MG63 (cell line): ENCODE measurements at regions not wholly inside any gene's neighbourhood (a gene's known extent, or its start where the extent isn't known, plus 50 kb on each side); places are given as distances from the start of the nearest gene placed in this dataset.
"Not testable (repeated sequence)": the region's sequence is repeated elsewhere in the genome, so short reads cannot be mapped to it uniquely, and the experiment has no call there.

Source experiments
- DNase-seq: peaks from one replicate; pipeline ENCODE4 v3.0.0-alpha.2; 2020
- H3K27me3 ChIP-seq: fragments of 250-450 bp; sonication (Bioruptor Pico); 2 replicates; pipeline ENCODE4 v1.5.1; 2020; ENCODE audit warnings: mild to moderate bottlenecking, moderate library complexity
- H3K36me3 ChIP-seq: fragments of 250-450 bp; sonication (Bioruptor Pico); 2 replicates; pipeline ENCODE4 v1.5.1; 2020; ENCODE audit warnings: mild to moderate bottlenecking, moderate library complexity
- H3K4me3 ChIP-seq: fragments of 250-450 bp; sonication (Bioruptor Pico); 2 replicates; pipeline ENCODE4 v1.5.1; 2020; ENCODE audit warnings: mild to moderate bottlenecking, moderate library complexity
- H3K9me3 ChIP-seq: fragments of 250-450 bp; sonication (Bioruptor Pico); 2 replicates; pipeline ENCODE4 v1.5.1; 2020; ENCODE audit warnings: mild to moderate bottlenecking, moderate library complexity

DNA sequence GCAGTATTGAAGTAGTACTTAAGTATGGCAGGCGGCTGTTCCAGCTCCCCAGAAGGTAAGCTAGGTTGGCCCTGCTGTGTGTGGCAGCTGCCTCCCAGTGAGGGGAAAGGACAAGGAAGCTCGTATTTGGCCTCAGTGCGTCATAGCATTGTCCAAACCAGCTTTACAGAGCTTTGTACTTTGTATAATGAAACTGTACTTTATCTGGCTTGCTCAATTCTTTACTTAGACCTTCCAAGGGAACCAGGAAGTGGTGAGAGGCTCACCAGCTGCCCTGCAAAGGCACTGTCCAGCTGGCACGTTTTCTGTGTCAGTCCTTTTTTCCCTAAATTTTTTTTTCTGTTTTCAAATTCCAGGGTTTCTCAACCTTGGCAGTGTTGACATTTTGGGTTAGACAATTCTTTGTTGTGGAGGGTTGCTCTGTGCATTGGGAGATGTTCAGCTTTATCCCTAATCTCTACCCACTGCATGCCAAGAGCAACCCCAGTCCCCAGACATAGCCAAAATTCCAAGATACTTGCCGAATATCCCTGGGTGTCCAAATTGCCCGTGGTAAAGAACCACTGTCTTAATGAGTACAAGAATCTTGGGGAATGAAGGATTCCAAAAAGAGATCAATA lies 474.5 kb downstream of the LRRC70 start:
- H3K27me3 ChIP-seq, result no peaks in the 10 kb centered on the region
- no peaks in the 10 kb centered on the region for H3K36me3 ChIP-seq
- H3K4me3 ChIP-seq, result no peak overlapping the region
- H3K9me3 ChIP-seq, result no peaks in the 10 kb centered on the region
- peak; percentile 61 for DNase-seq

- DNase-seq, result no peak
- Histone ChIP-seq H3K9me3 (no peaks in the 10 kb centered on the region), H3K27me3 (no peaks in the 10 kb centered on the region), H3K36me3 (no peaks in the 10 kb centered on the region), H3K4me3 (no peak overlapping the region)
Observed at GRCh38 chr5:63050916-63051315, 472.3 kb downstream of the LRRC70 start.

DNA sequence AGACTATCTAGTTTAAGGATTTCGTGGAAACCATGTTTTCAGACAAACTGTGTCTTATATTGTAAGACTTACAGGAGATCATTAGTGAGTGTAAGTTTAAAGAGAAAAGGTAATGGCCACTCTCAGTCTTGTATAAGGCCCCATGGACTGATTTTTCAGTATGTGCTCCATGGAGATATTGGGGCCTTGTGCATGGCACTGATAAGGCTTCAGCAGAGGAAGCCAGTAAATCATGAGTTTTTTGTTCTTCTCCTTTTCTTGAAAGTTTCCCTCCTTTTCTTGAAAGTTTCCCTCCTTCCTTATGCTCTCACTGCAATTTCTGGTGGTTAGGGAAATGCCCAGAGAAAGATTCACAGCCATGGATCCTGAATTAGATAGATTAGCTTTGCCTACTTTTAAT lies 471.3 kb downstream of the LRRC70 start:
- no peak for DNase-seq
- Histone ChIP-seq H3K36me3 (no peaks in the 10 kb centered on the region), H3K9me3 (no peaks in the 10 kb centered on the region), H3K4me3 (no peak overlapping the region), H3K27me3 (no peaks in the 10 kb centered on the region)

DNA sequence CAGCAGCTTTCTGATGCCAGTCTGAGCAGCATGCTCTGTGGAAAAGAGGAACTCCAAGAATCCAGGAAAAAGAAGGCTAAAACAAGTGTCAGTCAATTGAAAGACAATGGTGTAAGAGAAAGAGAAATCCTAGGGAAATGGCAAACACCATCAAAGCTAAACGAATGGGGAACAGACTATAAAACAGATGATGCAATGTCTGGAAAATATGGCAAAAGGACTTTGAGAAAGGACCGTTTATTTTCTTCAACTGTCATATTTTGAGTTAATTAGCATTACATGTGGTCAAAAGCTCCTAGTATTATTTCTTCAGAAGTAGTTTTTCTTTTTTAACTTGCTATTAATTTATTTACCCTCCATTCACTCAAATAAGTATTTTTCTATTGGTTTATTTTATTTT lies 465.2 kb downstream of the LRRC70 start:
- no peak for DNase-seq
- H3K4me3 ChIP-seq, result no peak overlapping the region
- H3K36me3 ChIP-seq, result no peaks in the 10 kb centered on the region

DNA sequence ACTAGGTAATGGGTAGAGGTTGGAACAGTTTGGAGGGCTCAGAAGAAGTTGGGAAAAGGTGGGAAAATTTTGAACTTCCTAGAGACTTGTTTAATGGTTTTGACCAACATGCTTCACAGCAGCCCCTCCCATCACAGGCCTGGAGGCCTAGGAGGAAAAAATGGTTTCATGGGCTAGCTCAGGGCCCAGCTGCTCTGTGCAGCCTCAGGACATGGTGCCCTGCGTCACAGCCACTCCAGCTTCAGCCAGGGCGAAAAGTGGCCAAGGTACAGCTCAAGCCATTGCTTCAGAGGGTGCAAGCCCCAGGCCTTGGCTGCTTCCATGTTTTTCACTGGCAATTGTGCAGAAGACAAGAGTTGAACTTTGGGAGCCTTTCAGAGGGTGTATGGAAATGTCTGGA lies 453.7 kb downstream of the LRRC70 start:
- Histone ChIP-seq H3K36me3 (no peaks in the 10 kb centered on the region), H3K27me3 (no peaks in the 10 kb centered on the region), H3K9me3 (peaks cover 4% of the 10 kb centered on the region; the same call in 1 of the 2 replicates), H3K4me3 (no peak overlapping the region)
- DNase-seq, result no peak

More for the DNA sequence above, 465.2 kb downstream of the LRRC70 start:
- Histone ChIP-seq H3K27me3 (no peaks in the 10 kb centered on the region), H3K9me3 (no peaks in the 10 kb centered on the region)

DNA sequence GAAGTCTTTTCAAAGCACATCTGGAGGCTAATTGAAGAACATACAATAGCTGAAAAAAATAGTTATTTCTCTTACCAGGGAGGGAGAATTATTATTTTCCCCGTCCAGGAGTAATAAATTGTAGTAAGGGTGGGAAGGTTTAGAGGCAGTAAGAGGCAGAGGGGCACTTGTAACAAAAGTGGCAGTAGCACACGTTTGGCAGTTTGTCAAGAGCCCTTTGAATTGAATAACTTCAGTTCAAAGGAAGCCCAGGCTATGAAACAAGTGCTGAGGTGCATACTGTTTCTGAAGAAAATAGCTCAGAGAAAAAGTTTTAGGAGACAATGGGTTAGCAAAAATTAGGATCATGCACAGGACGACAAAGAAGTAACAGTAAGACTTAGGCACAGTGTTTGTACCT lies 451.3 kb downstream of the LRRC70 start:
- H3K4me3 ChIP-seq, result no peak overlapping the region
- H3K36me3 ChIP-seq, result no peaks in the 10 kb centered on the region
- H3K27me3 ChIP-seq, result no peaks in the 10 kb centered on the region
- H3K9me3 ChIP-seq, result peaks cover 4% of the 10 kb centered on the region; the same call in 1 of the 2 replicates
- DNase-seq, result no peak

DNA sequence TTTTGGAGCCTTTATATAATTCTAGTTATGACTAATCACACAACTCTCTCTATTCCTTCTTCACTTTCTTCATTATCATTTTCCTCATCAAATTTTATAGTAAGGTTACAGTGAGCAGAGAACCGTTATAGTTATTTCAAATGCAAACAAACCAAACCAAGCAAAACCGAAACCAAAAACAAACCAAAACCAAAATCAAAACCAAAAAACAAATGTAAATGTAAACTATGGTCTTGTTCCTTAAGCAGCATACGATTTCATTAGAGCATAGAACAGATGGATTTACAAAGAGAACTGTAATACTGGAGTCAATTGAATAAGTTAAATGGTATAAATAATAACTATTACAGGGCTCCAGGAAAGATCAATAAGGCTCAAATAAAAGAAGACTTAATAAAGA lies 447.1 kb downstream of the LRRC70 start:
- Histone ChIP-seq H3K4me3 (no peak overlapping the region), H3K9me3 (no peaks in the 10 kb centered on the region), H3K27me3 (no peaks in the 10 kb centered on the region), H3K36me3 (no peaks in the 10 kb centered on the region)
- no peak for DNase-seq

DNA sequence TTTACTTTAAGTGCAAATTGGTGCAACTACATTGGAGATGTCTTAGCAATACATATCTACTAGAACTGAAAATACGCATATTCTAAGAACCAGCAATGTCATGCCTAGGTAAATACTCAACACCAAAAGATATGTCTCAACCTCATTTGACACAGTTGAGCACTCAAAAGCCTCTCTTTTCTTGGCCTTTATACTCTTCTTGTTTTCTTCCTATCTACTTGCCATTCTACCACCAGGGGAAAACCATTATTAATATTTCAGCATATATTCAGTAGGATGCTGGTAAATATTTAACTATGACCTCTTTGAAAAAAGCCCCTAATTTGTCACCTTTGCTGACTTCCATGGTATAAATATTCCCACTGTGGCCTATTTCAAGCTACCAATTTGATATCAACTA lies 443.8 kb downstream of the LRRC70 start:
- no peak overlapping the region for H3K4me3 ChIP-seq
- no peaks in the 10 kb centered on the region for H3K27me3 ChIP-seq
- no peaks in the 10 kb centered on the region for H3K9me3 ChIP-seq

GRCh38 chr5:63011158-63011557 lies 432.5 kb downstream of the LRRC70 start:
- Histone ChIP-seq H3K27me3 (no peaks in the 10 kb centered on the region), H3K36me3 (no peaks in the 10 kb centered on the region), H3K9me3 (no peaks in the 10 kb centered on the region), H3K4me3 (no peak overlapping the region)
- DNase-seq, result no peak

More for the DNA sequence above, 443.8 kb downstream of the LRRC70 start:
- DNase-seq, result no peak
- no peaks in the 10 kb centered on the region for H3K36me3 ChIP-seq

GRCh38 chr5:63008195-63008594 lies 429.6 kb downstream of the LRRC70 start:
- Histone ChIP-seq H3K36me3 (no peaks in the 10 kb centered on the region), H3K4me3 (no peak overlapping the region), H3K27me3 (no peaks in the 10 kb centered on the region), H3K9me3 (no peaks in the 10 kb centered on the region)
- DNase-seq, result no peak

DNA sequence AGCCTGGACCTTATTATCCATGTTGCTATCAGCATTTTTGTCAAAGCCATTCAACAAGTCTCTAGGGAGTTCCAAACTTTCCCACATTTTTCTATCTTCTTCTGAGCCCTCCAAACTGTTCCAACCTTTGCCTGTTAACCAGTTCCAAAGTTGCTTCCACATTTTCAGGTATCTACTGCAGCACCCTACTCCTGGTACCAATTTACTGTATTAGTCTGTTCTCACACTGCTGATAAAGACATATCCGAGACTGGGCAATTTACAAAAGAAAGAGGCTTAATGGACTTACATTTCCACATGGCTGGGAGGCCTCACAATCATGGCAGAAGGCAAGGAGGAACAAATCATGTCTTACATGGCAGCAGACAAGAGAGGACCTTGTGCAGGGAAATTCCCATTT lies 416.2 kb downstream of the LRRC70 start:
- H3K27me3 ChIP-seq, result not testable (repeated sequence)

GRCh38 chr5:62985749-62986148 lies 407.1 kb downstream of the LRRC70 start:
- H3K36me3 ChIP-seq, result no peaks in the 10 kb centered on the region
- DNase-seq, result no peak
- no peaks in the 10 kb centered on the region for H3K9me3 ChIP-seq
- no peak overlapping the region for H3K4me3 ChIP-seq
- no peaks in the 10 kb centered on the region for H3K27me3 ChIP-seq

More for the DNA sequence above, 416.2 kb downstream of the LRRC70 start:
- DNase-seq, H3K4me3 ChIP-seq, H3K9me3 ChIP-seq, H3K36me3 ChIP-seq: not testable (repeated sequence)

GRCh38 chr5:62982348-62982747 lies 403.7 kb downstream of the LRRC70 start:
- Histone ChIP-seq H3K27me3 (no peaks in the 10 kb centered on the region), H3K4me3 (no peak overlapping the region), H3K36me3 (no peaks in the 10 kb centered on the region), H3K9me3 (no peaks in the 10 kb centered on the region)
- no peak for DNase-seq

DNA sequence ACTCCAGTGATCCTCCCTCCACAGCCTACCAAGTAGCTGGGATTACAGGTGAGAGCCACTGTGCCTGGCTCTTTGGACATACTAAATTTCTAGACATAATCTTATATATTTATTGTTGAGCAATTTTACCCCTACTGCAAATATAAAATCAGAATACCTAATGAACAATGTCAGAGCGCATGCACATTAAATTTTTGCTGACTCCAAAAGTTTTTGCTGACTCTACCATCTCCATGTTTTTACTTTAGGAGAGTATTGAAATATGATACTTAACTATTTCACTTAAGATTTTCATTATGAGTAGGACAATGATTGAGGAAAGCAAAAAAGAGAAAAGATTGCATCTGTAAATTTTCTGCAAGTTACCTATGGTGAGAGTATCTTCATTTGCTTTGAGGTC lies 402.3 kb downstream of the LRRC70 start:
- no peak overlapping the region for H3K4me3 ChIP-seq
- no peaks in the 10 kb centered on the region for H3K36me3 ChIP-seq
- H3K27me3 ChIP-seq, result no peaks in the 10 kb centered on the region
- H3K9me3 ChIP-seq, result no peaks in the 10 kb centered on the region
- DNase-seq, result no peak

DNA sequence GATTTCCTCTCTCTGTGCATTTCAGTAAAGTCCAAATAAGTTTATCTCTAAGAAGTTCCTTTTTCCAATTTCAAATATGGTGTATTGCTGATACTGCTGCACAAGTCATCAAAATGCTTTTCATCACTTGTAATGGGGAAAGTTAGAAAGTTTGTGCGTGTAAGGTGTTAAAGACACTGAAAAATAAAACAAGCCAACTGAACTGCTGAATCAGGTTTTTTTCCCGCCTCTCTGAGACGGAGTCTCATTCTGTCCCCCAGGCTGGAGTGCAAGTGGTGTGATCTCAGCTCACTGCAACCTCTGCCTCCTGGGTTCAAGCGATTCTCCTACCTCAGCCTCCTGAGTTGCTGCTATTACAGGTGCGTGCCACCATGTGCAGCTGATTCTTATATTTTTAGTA lies 400.9 kb downstream of the LRRC70 start:
- Histone ChIP-seq H3K36me3 (no peaks in the 10 kb centered on the region), H3K4me3 (no peak overlapping the region), H3K27me3 (no peaks in the 10 kb centered on the region), H3K9me3 (no peaks in the 10 kb centered on the region)
- DNase-seq, result no peak

DNA sequence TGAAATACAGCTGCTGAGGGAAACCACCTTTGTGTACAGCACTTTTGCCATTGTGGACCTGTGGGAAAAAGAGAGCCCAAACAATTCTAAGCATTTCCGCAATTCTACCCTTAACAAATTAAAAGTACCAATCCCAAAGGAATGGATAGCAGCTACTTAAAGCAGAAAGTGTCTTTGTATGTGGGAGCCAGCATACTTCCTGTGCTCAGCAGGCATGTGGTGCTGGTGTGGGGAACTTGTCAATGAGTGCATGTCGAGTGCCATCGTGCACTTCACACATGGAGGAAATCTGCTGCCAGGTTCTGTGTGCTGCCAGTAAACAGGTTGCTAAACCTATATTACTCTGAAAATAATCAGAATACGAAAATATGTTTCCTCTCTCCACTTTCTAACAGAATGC lies 399.0 kb downstream of the LRRC70 start:
- Histone ChIP-seq H3K36me3 (no peaks in the 10 kb centered on the region), H3K27me3 (no peaks in the 10 kb centered on the region), H3K9me3 (no peaks in the 10 kb centered on the region), H3K4me3 (no peak overlapping the region)
- DNase-seq, result no peak

GRCh38 chr5:62974623-62975022 lies 396.0 kb downstream of the LRRC70 start:
- no peak overlapping the region for H3K4me3 ChIP-seq
- H3K9me3 ChIP-seq, result no peaks in the 10 kb centered on the region
- H3K27me3 ChIP-seq, result no peaks in the 10 kb centered on the region
- DNase-seq, result no peak
- no peaks in the 10 kb centered on the region for H3K36me3 ChIP-seq

- no peaks in the 10 kb centered on the region for H3K9me3 ChIP-seq
- DNase-seq, result no peak
- H3K36me3 ChIP-seq, result no peaks in the 10 kb centered on the region
- H3K4me3 ChIP-seq, result no peak overlapping the region
- H3K27me3 ChIP-seq, result no peaks in the 10 kb centered on the region
Observed at GRCh38 chr5:62969409-62970120, 390.9 kb downstream of the LRRC70 start.
